GM21381 (cell line): ENCODE measurements at regions not wholly inside any gene's neighbourhood (a gene's known extent, or its start where the extent isn't known, plus 50 kb on each side); places are given as distances from the start of the nearest gene placed in this dataset.
"Not testable (repeated sequence)": the region's sequence is repeated elsewhere in the genome, so short reads cannot be mapped to it uniquely, and the experiment has no call there.

Experiments used
- ATAC-seq: cut with Tn5 transposase; IDR thresholded peaks from one replicate; pipeline ENCODE4 v1.9.1; 2021; ENCODE audit warnings: mild to moderate bottlenecking, moderate library complexity; ENCODE audit not compliant: unreplicated experiment

DNA sequence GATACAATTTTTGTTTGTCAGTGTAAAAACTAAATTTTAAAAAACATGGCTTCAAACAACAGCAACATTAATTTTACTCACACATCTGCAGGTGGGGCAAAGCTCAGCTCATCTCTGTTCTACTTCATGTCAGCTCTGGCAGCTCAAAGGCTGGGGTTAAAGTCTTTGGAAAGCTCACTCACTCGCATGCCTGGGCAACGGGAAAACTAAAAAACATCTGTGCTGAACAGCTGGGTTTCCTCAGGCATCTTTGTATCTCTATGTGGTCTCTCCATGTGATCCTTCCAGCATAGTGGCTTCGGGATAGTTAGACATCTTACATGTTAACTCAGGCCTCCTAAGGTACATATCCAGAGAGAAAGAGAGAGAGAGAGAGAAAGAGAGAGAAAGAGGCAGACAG, 499.6 kb downstream of the RFPL4B start:
- no peak for ATAC-seq

DNA sequence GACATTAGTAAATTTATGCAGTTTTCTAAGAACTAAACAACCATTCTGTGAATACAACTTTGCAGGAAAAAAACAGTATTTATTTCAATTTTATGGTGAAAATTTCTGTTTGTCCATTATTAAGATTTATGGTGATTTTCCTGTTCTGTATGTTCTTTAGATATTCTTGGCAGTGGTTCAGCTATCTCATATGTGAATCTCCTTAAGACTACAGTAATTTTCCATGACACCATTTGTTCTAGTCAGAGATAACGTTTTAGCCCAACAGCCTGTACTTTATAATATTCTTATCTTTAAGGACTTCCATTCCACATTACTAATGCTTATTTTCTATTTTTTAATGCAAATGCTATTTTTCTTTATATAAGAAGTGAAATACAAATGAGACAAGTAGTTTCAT, 504.0 kb downstream of the RFPL4B start:
- no peak for ATAC-seq

DNA sequence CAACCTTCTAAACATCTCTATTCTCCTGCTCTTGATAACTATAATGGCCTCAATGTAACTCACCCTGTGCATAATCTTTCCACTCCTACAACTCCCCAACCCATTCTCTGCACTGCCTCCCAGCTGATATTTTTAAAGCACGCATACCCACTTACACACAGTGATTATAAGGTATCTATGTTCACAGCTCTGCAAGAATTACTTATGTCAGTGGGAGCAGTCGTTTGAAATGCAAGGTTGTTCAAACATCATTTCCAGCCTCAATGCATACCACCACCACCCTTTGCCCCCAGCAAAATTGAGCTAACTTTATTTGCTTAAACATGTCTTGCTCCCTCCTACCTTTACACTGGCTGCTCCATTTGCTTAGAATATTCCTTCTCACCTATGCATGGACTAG, 506.0 kb downstream of the RFPL4B start:
- no peak for ATAC-seq

DNA sequence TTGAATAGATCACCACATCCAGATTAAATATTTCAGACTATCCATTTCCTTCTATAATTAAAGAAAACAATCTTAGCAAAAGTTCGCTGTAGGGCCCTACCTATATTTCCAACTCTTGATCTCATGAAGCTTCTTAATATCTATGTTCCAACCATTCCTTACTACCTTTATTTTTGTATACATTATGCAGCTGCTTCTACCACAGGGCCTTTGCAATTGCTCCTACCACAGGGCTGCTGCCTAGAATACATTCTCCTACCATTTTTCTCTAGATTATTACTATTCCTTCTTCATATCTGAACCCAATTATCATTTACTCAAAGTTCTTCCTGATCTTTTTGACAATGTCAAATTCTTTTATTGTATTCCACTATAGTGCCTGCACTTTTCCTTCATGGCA, 516.6 kb downstream of the RFPL4B start:
- no peak for ATAC-seq

DNA sequence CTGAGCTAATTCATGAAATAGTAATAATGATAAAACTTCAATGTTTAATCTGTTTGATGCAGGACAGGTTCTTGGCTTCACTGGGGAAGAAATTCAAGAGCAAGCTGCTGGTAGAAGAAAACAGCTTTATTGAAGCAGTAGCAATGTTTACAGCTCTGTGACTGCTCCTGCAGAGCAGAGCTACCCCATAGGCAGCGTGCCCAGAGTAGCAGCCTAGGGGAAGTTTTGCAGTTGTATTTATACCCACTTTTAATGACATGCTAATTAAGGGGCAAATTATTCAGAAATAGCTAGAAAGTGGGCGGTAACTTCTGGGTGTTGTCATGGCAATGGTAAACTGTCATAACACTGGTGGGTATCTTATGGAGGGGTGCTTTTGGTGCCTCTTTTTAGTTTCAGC, 518.0 kb downstream of the RFPL4B start:
- ATAC-seq = no peak

DNA sequence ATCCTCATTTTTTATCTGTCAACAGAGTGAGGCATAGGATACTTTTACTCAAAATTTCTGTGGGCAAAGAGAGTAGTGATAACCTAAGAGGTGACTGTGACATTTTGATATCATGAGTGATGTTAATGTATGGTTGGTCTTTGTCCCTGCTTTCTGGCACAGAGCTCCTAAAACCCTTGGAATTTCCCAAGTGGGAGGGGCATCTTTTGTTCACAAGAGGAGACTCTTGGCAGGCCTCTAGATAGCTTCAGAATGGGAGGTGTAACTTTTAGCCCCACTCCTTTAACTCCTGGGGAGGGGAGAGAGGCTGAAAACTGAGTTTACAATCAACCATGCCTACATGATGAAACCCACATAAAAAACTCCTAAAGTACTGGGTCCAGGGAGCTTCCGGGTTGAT, 527.8 kb downstream of the RFPL4B start:
- ATAC-seq = no peak

DNA sequence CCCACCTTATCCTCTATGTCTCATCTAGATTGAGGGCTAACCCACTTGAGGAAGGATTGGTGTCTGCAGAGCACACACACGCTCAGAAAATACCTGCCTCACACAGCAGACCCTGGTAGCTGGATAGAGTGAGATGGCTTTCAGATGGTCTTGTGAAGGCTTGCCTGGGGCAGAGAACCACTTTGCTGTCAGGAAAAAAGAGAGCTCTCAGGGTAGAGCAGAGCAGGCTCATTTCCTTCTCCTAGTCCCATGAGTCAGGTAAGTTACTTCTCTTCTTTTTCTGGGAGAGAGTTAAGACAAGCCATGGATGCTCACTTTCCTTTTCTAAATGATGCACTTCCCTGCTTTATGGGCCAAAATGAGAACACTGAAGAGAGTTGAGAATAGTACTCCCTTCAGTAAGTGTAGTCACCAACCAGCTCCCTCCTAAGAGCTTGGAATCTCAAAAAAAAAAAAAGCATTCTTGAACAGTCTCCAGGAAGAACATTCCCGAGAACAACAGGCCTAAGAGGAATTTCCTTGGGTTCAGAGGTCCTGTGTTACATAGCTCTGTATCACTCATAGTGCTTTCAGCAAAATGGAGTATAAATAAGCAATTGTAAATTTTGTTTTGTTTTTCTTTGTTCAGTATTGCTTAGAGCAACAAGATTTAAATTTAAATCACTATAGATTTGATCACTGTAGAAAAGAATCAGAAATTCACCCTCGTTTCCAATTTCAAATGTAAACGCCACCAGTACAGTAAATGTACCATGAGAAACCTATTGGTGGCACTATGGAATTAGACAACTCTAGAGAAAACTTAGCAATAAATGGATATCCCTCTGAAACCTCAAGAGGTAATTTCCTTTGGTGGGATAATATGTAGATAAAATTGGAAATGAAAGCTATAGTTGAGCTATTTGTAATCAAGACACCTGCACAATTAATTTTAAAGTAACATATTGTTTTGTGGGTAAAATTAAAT, 530.3 kb downstream of the RFPL4B start:
- ATAC-seq = no peak

DNA sequence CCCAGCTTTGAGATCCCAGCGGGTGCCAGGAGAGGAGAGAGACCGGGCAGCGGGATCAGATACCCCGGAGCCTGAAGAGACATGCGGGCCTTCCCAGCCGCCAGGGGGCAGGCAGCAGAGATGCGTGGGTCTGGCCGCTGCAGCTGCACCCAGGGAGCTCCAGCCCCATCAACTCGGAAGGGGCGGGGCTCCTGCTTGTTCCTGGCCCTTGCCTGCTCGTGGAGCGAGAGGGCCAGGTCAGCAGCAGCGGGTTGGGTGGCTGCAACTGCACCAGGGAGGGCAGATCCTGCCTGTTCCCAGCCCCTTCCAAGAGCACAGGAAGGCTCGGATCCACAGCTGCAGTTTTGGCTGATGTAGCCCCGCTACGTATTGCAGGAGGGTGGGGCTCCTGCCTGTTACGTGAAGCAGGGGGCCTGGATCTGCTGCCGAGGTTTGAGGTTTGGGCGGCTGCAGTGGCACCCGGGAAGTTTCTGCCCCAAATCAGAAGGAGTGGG, 532.8 kb downstream of the RFPL4B start:
- ATAC-seq = no peak

DNA sequence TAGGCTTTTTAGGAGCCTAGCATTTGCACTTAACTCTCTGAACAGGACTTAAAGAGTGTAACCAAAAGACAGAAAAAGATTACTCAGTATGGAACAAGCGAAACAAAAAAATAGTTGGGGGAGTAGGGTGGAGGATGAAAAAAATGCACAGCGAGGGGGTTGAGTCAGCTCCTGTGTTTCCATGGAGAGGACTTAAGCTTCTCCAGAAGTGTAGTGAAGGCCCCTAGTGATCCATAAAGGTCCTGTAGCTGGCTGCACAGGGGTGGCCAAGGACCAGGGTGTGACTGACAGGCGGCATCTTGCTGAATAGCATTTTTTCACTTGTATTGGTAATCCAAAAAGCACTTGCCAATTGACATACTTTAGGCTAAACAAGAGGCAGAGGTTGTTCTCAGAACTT, 533.9 kb downstream of the RFPL4B start:
- ATAC-seq = no peak

DNA sequence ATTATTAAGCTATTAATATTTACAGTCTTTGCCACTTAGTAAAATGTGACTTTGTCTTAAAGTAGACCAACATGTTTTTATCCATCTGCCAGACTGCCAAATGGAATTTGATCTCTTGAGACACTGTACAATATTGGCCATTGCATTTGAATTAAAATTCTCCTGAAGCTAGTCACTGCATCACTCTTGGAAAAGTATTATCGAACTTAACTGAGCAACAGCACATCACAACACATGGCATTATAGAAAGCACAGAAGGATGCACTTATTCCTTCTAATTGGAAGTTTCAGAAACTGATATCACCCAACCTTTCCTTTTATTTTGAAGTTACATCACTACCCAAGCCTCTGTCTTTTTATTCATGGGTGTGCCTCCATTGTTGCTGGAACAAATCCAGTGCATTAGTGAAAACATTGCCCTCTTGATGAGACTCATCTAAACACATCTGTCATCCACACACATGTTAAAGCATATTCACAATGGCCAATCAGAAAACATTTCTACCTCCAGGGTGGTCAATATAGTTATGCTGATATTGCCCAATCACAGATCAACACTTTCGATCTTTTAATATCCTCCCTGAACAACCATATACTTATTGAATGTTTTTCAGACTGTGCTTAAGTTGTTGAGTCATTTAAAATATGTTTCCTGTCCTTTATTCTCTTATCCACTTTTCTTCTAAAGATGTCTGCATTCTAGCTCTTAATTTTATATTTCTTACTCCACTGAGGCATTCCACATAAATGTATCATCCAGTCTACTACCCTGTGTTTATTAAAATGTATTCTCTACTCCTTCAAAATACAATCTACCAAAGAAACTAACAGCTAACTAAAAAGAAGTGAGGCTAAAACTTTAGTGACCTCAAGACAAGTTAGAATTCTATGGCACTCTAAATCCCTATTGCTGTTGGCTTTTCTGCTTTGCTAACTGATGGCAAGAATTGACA, 535.0 kb downstream of the RFPL4B start:
- no peak for ATAC-seq

DNA sequence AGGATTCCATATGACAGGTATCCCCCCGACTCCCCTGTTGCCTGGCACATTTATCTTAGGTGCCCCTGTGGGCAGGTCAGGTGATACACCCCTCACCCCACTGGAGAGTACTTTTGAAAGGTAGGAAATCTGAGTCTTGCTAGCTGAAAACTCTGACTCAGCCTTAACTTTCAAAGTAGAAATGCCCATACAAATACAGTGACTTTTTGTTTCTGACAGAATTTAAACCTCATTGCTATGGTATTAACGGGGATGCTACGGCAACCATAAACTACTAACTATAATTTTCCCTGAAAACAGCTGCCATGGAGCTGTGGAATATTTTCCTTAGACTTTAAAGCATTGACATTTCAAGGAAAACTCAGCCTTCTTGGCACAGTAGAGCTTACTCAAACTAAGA, 536.0 kb downstream of the RFPL4B start:
- no peak for ATAC-seq

DNA sequence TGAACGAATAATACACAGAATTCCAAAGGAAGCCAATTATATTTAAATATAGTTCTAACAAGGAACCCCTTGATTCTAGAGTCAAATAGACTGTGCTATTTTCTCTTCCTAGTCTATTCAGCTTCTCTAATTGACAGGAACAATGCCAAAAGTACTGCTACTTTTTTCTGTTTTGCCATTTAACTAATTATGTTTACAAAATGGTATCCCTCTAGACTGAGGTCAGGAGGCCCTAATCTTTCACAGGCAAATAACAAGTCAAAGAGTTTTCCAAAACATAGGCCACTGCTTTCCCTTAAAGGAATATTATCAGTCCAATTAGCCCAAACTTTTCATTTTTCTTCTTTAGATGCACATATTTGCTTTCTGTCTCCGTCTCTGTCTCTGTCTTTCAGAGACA, 539.3 kb downstream of the RFPL4B start:
- ATAC-seq = no peak

DNA sequence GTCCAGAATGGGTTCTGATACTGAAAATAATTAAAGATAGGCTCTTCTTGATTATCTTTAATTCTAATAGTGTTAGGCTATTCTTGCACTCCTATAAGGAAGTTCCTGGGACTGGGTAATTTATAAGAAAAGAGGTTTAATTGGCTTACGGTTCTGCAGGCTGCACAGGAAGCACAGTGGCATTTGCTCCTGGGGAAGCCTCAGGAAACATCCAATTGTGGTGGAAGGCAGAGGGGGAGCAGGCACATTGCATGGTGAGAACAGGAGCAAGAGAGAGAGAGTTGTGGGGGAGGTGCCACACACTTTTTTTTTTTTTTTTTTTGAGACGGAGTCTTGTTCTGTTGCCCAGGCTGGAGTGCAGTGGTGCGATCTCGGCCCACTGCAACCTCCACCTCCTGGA, 540.3 kb downstream of the RFPL4B start:
- ATAC-seq = not testable (repeated sequence)

DNA sequence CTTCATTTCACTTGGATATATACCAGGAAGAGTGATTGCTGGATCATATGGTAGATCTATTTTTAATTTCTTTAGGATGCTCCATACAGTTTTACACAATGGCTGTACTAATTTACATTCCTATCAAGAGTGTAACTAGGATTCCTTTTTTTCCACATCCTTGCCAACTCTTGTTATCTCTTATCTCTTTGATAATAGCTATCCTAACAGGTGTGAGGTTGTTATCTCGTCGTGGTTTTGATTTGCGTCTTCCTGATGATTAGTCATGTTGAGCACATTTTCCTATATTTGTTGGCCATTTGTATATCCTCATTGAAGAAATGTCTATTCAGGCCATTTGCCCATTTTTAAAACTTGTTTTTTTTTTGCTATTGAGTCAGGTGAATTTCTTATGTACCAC, 552.4 kb downstream of the RFPL4B start:
- no peak for ATAC-seq

DNA sequence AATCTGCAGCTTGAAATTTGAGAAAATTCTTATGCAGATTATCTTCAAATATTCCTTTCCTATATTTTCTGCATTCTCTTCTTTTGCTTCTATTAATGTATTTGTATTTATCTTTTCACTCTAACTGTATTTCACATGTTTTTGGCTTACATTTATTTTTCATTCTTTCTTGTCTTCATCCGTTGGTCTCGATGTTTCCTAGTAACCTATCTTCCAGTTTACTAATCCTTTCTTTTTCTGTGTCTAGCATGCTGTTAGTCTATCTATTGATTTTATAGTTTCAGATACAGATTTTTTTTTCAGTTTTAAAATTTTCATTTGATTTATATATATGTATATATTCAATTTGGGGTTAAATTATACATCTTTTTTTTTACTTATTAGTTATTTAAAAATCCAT, 556.2 kb downstream of the RFPL4B start:
- no peak for ATAC-seq

DNA sequence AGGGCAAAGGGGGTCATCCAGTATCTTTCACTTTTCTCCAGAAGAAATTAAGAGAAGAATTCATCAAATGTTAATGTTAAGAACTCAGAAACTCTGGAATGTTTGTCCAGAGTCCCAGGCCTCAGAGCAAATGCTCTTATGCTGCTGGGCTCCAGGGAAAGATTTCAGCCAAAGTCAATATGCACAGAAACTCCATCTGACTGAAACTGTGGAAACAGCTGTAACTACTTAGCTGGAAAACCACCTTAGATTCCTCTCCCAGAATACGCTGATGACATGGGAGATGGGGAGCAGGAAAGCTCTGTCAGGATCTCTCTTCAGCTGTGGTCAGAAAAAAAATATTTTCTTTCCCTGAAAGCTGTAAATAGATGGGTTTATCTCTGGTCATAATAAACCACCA, 559.6 kb downstream of the RFPL4B start:
- no peak for ATAC-seq

DNA sequence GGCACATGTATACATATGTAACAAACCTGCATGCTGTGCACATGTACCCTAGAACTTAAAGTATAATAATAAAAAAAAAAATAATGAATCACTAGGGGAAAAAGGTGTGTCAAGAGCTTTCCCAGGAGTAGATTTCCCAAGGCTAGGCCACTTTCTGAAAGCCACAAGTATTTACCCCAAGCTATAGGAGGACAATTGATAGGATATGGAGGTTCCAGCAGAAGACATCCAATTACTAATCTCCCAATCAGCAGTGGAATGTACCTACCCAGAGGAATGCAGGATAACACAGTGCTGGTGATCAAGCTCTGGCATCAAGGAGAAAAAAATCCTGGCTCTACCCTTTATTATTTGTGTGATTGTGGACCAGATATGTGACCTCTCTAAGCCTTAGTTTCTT, 562.7 kb downstream of the RFPL4B start:
- no peak for ATAC-seq

DNA sequence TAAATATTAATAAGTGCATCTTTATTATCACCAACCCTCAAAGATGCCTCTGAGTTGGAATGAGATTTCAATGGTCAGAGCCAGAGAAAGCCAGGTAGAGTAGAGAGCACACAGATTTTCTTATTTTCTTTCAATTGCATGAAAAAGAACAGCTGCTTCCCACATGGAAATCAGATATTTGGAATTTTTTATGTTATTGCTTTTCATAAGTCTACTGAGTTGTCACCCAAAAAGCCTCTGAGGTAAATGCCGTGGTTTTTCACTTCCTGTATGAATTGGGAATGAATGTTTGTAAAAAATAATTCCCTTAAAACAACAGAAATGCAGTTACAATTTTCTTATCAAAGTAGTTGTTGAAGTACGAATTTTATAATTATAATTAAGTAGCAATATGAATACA, 563.1 kb downstream of the RFPL4B start:
- ATAC-seq = no peak

DNA sequence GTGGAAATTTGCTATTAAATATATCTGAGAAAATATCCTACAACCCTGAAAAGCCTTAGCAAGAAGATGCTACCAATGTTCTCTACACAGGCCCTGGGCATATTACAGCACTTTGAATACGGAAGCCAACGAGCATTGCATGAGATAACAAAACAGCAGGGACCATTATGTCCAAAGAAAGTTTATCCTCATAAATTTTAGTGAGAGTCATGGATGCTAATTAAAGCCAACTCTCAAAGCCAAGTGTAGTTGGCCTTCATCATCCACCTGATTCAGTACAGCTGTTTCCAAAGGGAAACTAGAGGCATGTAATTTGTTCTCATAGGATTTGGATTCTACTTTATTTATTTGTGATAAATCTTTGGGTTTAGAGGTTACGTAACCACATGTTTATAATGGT, 564.8 kb downstream of the RFPL4B start:
- ATAC-seq = no peak

DNA sequence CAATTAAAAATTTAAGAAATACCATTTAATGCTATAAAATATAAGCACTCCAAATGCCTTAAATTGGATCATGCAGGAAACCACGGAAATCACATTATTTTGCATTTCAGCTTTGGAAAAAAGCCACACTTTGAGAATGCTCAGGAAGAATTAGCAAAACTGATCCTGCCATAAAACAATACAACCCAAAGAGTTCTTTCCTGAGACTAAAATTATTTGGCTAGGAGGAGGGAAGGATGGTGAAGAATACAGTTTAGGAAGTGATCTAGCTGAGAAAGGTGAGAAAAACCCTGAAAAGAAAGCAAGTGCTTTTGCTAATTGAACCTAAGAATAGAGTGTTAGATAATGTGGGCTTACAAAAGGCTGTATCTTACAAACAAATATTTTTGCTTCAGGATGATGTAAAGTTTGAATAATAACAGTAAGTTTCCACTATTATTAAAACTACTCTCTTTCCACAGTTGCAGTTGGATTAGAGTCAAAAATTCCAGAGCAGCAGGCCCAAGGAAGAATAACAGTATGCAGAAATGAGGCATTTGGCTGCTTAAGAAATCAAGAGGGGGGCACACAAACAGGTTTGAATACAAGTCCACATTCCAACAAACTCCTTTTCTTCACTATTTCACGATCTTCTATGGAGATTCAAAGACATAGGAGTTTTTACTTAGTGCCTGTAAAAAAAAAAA, 565.4 kb downstream of the RFPL4B start:
- ATAC-seq = no peak

DNA sequence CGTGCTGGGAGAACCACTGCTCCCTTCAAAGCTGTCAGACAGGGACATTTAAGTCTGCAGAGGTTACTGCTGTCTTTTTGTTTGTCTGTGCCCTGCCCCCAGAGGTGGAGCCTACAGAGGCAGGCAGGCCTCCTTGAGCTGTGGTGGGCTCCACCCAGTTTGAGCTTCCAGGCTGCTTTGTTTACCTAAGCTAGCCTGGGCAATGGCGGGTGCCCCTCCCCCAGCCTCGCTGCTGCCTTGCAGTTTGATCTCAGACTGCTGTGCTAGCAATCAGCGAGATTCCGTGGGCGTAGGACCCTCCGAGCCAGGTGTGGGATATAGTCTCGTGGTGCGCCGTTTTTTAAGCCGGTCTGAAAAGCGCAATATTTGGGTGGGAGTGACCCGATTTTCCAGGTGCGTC, 572.6 kb downstream of the RFPL4B start:
- not testable (repeated sequence) for ATAC-seq
